HG02588 (cell line): ENCODE measurements at regions not wholly inside any gene's neighbourhood (a gene's known extent, or its start where the extent isn't known, plus 50 kb on each side); places are given as distances from the start of the nearest gene placed in this dataset.
A peak's percentile ranks its signal among the peaks of the same experiment; 100 is the strongest.
"Not testable (repeated sequence)": the region's sequence is repeated elsewhere in the genome, so short reads cannot be mapped to it uniquely, and the experiment has no call there.

Source experiments
- ATAC-seq: cut with Tn5 transposase; IDR thresholded peaks from one replicate; pipeline ENCODE4 v1.9.1; 2021; ENCODE audit warnings: mild to moderate bottlenecking, moderate library complexity; ENCODE audit not compliant: unreplicated experiment

GRCh38 chr12:88921434-88921833 is 341.2 kb upstream of the KITLG start:
- no peak for ATAC-seq

GRCh38 chr12:88918161-88918560 is 337.9 kb upstream of the KITLG start:
- ATAC-seq: no peak

GRCh38 chr12:88914967-88915366 is 334.7 kb upstream of the KITLG start:
- ATAC-seq: no peak

GRCh38 chr12:88909510-88909909 is 329.2 kb upstream of the KITLG start:
- ATAC-seq: no peak

- no peak for ATAC-seq
Observed at GRCh38 chr12:88908345-88908744, 328.1 kb upstream of the KITLG start.

GRCh38 chr12:88904705-88905104 is 324.4 kb upstream of the KITLG start:
- ATAC-seq: no peak

- ATAC-seq: no peak
Observed at GRCh38 chr12:88903333-88903732, 323.1 kb upstream of the KITLG start.

- no peak for ATAC-seq
Observed at GRCh38 chr12:88897723-88898122, 317.5 kb upstream of the KITLG start.

GRCh38 chr12:88896958-88897357 is 316.7 kb upstream of the KITLG start:
- ATAC-seq: no peak

GRCh38 chr12:88895634-88896033 is 315.4 kb upstream of the KITLG start:
- no peak for ATAC-seq

GRCh38 chr12:88893801-88894200 is 313.5 kb upstream of the KITLG start:
- ATAC-seq: no peak

- ATAC-seq: not testable (repeated sequence)
Observed at GRCh38 chr12:88891434-88891833, 311.2 kb upstream of the KITLG start.

GRCh38 chr12:88889326-88890110 is 309.2 kb upstream of the KITLG start:
- ATAC-seq: no peak

- peak; percentile 74 for ATAC-seq
Observed at GRCh38 chr12:88884600-88884999, 304.3 kb upstream of the KITLG start.

- no peak for ATAC-seq
Observed at GRCh38 chr12:88882662-88883061, 302.4 kb upstream of the KITLG start.

GRCh38 chr12:88880051-88880450 is 299.8 kb upstream of the KITLG start:
- no peak for ATAC-seq

- ATAC-seq: no peak
Observed at GRCh38 chr12:88878295-88878694, 298.0 kb upstream of the KITLG start.

GRCh38 chr12:88876857-88877256 is 296.6 kb upstream of the KITLG start:
- ATAC-seq: no peak

- ATAC-seq: no peak
Observed at GRCh38 chr12:88870000-88870737, 289.9 kb upstream of the KITLG start.

- ATAC-seq: no peak
Observed at GRCh38 chr12:88868050-88868449, 287.8 kb upstream of the KITLG start.

GRCh38 chr12:88867510-88867909 is 287.2 kb upstream of the KITLG start:
- ATAC-seq: no peak

- no peak for ATAC-seq
Observed at GRCh38 chr12:88866881-88867280, 286.6 kb upstream of the KITLG start.
